ENCODE measurements at regions not wholly inside any gene's neighbourhood (a gene's known extent, or its start where the extent isn't known, plus 50 kb on each side); places are given as distances from the start of the nearest gene placed in this dataset.

- TF ChIP-seq POLR2A (IDR thresholded peaks at IDR 0.05) (no peak), CTCF (IDR thresholded peaks at IDR 0.05) (no peak)
These were observed 101.4 kb downstream of the TOMM20 start for GRCh38 chr1:235027076-235027861.
